ENCODE measurements at regions not wholly inside any gene's neighbourhood (a gene's known extent, or its start where the extent isn't known, plus 50 kb on each side); places are given as distances from the start of the nearest gene placed in this dataset.
"Not testable (repeated sequence)": the region's sequence is repeated elsewhere in the genome, so short reads cannot be mapped to it uniquely, and the experiment has no call there.

GRCh38 chr6:60416118-60416517 lies 1869.9 kb downstream of the KHDRBS2 start:
- not testable (repeated sequence) for DNase-seq (ENCODE audit: low spot score in 2 of 2); H3K4me3 Mint-ChIP-seq; ATAC-seq; H3K4me1 Mint-ChIP-seq; H3K36me3 Mint-ChIP-seq; H3K27ac Mint-ChIP-seq; H3K9me3 Mint-ChIP-seq

DNA sequence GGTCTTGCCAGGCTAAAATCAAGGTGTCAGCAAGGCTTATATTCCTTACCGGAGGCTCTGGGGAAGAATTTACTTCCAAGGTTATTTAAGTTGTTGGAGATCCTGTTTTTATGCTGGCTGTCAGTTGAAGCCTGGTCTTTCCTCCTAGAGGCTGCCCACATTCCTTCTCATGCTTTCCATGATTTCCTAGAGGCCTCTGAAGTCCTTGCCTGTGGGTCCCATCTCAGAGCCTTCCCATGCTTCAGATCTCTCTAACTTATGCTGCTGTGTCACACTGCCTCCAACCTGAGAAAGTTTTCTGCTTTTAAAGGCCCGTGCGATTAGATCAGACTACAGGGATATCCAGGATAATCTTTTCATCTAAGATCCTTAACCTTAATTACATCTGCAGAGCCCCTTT lies 1877.3 kb downstream of the KHDRBS2 start:
- ATAC-seq; H3K4me3 Mint-ChIP-seq; DNase-seq (ENCODE audit: low spot score in 2 of 2); H3K4me1 Mint-ChIP-seq; H3K9me3 Mint-ChIP-seq; H3K27ac Mint-ChIP-seq; H3K36me3 Mint-ChIP-seq: not testable (repeated sequence)

- not testable (repeated sequence) for H3K36me3 Mint-ChIP-seq; ATAC-seq; H3K27ac Mint-ChIP-seq; H3K9me3 Mint-ChIP-seq; DNase-seq (ENCODE audit: low spot score in 2 of 2); H3K4me1 Mint-ChIP-seq; H3K4me3 Mint-ChIP-seq
Observed at GRCh38 chr6:60403268-60403667, 1882.8 kb downstream of the KHDRBS2 start.

DNA sequence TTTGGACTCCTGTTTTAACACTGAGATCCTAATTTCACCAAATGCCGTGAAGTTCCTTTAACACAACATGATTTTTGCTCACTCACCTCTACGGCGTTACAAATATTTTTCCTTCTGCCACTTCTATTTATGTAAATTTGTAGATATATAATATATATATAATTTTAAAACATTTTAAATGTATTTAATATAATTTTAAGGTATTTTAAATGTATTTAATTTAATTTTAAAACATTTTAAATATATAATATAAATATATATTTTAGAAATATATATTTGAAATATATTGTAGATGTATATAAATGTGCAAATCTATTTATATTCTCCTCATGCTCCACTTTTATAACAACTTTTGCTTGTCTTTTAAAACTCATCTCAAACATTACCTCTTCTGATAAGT lies 1883.5 kb downstream of the KHDRBS2 start:
- not testable (repeated sequence) for ATAC-seq; H3K27ac Mint-ChIP-seq; H3K4me1 Mint-ChIP-seq; H3K9me3 Mint-ChIP-seq; DNase-seq (ENCODE audit: low spot score in 2 of 2); H3K36me3 Mint-ChIP-seq; H3K4me3 Mint-ChIP-seq

- not testable (repeated sequence) for H3K27ac Mint-ChIP-seq
Observed at GRCh38 chr6:60395261-60395660, 1890.8 kb downstream of the KHDRBS2 start.

GRCh38 chr6:60392969-60393368 lies 1893.1 kb downstream of the KHDRBS2 start:
- H3K4me3 Mint-ChIP-seq; DNase-seq (ENCODE audit: low spot score in 2 of 2); H3K27ac Mint-ChIP-seq; H3K36me3 Mint-ChIP-seq; ATAC-seq; H3K9me3 Mint-ChIP-seq; H3K4me1 Mint-ChIP-seq: not testable (repeated sequence)

More at GRCh38 chr6:60395261-60395660, 1890.8 kb downstream of the KHDRBS2 start:
- ATAC-seq; DNase-seq (ENCODE audit: low spot score in 2 of 2); H3K4me1 Mint-ChIP-seq; H3K9me3 Mint-ChIP-seq; H3K4me3 Mint-ChIP-seq; H3K36me3 Mint-ChIP-seq: not testable (repeated sequence)

GRCh38 chr6:60389094-60389493 lies 1896.9 kb downstream of the KHDRBS2 start:
- H3K27ac Mint-ChIP-seq; H3K4me3 Mint-ChIP-seq; ATAC-seq; H3K4me1 Mint-ChIP-seq; DNase-seq (ENCODE audit: low spot score in 2 of 2); H3K36me3 Mint-ChIP-seq: not testable (repeated sequence)
- peaks cover 13% of the 10 kb centered on the region for H3K9me3 Mint-ChIP-seq

DNA sequence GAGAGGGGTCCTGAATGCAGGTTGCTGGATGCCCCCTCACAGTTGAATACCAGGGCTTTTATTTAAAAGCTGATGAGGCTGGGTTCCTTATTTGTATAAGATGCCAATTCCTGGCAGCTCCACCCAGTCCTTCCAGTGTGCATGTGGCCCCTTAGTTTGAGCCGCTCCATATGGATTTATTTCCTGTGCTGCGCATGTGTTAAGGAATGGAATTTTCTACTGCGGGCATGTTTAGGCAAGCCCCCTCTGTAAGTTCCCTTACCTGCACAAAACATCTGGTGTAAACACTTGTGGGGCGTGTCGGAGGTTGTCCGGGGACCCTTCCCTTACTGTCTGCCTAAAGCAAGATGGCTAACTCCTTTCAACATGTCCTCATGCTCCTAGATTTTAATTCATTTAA lies 1901.4 kb downstream of the KHDRBS2 start:
- not testable (repeated sequence) for H3K4me1 Mint-ChIP-seq; H3K36me3 Mint-ChIP-seq; ATAC-seq; DNase-seq (ENCODE audit: low spot score in 2 of 2); H3K27ac Mint-ChIP-seq; H3K4me3 Mint-ChIP-seq
- peaks cover 12% of the 10 kb centered on the region for H3K9me3 Mint-ChIP-seq

DNA sequence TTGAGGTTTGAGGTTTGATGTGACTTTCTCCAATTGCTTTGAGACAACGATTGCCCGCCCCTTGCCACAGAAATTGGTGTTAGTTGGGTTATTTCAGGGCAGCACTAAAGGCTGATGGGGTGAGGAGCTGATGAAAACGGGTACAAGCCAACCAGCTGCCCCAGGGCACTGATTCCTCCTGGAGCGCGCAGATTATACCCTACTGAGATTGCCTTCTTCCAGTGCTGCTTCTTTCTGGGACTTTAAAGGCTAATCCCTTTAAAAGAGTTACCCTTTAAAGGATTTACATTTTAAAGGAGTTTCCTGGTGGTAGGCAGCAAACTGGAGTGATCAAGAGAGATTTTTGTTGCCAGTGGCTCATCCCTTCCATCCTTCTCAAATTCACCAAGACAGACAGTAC lies 1903.3 kb downstream of the KHDRBS2 start:
- H3K4me1 Mint-ChIP-seq; H3K4me3 Mint-ChIP-seq; H3K36me3 Mint-ChIP-seq; ATAC-seq; H3K27ac Mint-ChIP-seq; DNase-seq (ENCODE audit: low spot score in 2 of 2): not testable (repeated sequence)
- H3K9me3 Mint-ChIP-seq, result peaks cover 14% of the 10 kb centered on the region

GRCh38 chr6:60374078-60374477 lies 1911.9 kb downstream of the KHDRBS2 start:
- H3K4me1 Mint-ChIP-seq; DNase-seq (ENCODE audit: low spot score in 2 of 2); ATAC-seq; H3K36me3 Mint-ChIP-seq; H3K27ac Mint-ChIP-seq; H3K4me3 Mint-ChIP-seq: not testable (repeated sequence)
- H3K9me3 Mint-ChIP-seq, result peaks cover 17% of the 10 kb centered on the region

DNA sequence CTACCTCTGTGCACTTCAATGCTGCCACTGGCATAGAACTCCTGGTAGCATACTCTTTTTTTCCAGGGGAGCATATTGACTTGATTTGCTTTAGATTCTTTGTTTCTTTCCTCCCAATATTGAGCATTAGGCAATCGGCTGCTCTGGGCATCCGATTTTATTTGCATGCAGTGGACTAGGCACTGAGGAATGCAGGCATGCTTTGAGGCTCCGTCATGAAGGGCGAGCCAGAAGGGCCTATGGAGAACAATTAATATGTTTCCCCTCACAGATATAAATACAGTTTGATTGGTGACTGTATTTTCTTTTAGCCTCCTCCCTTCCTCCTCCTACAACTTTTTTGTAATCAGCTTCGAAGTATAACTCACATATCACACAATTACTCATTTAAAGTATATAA lies 1918.2 kb downstream of the KHDRBS2 start:
- not testable (repeated sequence) for ATAC-seq; H3K4me1 Mint-ChIP-seq; H3K4me3 Mint-ChIP-seq; H3K27ac Mint-ChIP-seq; DNase-seq (ENCODE audit: low spot score in 2 of 2); H3K36me3 Mint-ChIP-seq
- H3K9me3 Mint-ChIP-seq, result peaks cover 12% of the 10 kb centered on the region

DNA sequence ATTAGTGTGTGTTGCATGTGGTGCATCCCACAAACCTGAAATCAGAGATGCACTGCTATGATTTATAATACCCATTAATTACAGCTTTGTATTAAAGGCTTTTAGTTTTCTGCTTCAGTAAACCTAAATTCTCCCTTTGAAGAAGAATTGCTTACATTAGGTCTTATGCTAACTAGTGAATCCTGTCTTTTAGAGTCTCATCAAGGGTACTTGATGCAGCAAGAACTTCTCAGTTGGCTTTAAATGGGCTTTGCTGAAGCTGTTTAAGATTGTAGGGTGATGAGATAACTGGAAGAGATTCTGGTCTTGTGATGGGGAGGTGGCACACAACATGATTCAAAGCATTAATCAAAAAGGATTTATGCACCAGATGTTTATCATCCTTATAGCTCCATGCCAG lies 1920.1 kb downstream of the KHDRBS2 start:
- H3K4me3 Mint-ChIP-seq; H3K27ac Mint-ChIP-seq; H3K4me1 Mint-ChIP-seq; H3K36me3 Mint-ChIP-seq; DNase-seq (ENCODE audit: low spot score in 2 of 2); ATAC-seq; H3K9me3 Mint-ChIP-seq: not testable (repeated sequence)

GRCh38 chr6:60342411-60343008 lies 1943.5 kb downstream of the KHDRBS2 start:
- H3K4me3 Mint-ChIP-seq; ATAC-seq; H3K27ac Mint-ChIP-seq; H3K4me1 Mint-ChIP-seq; H3K36me3 Mint-ChIP-seq; H3K9me3 Mint-ChIP-seq; DNase-seq (ENCODE audit: low spot score in 2 of 2): not testable (repeated sequence)

DNA sequence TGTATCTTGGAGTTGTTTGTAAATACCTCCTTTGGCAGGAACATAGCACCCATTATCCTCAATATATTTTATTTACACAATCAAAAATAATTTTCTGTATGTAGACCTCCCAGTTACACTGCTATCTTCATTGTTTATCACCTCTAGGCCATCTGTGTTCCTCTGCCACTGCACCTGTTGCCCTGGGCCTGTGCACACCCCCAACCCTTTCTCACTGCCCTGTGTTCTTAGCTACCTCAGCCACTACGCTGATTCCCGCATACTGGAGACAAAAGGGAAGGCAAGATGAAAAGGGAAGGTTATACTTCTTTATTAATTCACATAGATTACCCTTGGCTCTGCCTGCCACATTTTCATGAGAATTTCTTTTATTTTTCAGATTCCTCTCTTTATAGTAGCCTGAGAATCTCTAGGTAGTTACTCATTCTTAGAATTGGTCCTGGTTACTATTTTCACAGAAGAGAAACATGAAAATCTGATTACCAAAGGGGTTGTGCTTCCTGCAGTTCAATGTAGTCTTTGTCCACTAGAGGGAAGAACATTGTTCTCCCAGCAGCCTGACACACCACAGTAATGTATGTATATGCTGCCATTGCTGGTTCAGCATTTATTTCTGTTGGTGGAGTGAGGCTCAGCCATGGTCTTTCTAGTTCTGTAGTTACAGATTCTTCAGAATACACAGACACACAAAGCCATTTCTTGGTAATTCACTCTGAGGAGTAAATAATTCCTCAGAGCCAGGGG lies 1947.5 kb downstream of the KHDRBS2 start:
- ATAC-seq, result not testable (repeated sequence)

DNA sequence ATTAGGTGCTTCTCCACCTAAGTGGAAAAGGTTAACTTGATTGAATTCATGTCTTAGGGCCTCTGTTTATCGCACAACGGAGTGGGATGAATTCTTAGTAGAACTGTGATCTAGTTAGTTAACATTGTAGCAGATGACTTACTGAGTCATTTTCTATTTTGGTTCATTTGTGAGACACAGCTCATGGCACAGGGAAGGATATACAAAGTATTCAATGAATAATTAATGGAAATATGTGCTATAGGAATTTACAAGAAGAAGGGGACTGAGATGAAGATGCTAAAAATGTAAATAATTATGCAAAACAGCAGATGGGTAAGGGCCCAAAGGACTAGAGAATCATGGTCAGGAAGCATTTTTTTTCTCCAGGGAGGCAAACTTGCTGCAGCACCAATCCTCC lies 1950.9 kb downstream of the KHDRBS2 start:
- not testable (repeated sequence) for H3K4me1 Mint-ChIP-seq; H3K36me3 Mint-ChIP-seq; DNase-seq (ENCODE audit: low spot score in 2 of 2); ATAC-seq; H3K4me3 Mint-ChIP-seq; H3K27ac Mint-ChIP-seq
- H3K9me3 Mint-ChIP-seq, result peaks cover 11% of the 10 kb centered on the region

More for the DNA sequence above, 1947.5 kb downstream of the KHDRBS2 start:
- H3K4me3 Mint-ChIP-seq; H3K27ac Mint-ChIP-seq; H3K4me1 Mint-ChIP-seq; DNase-seq (ENCODE audit: low spot score in 2 of 2); H3K36me3 Mint-ChIP-seq: not testable (repeated sequence)
- H3K9me3 Mint-ChIP-seq, result peaks cover 11% of the 10 kb centered on the region

DNA sequence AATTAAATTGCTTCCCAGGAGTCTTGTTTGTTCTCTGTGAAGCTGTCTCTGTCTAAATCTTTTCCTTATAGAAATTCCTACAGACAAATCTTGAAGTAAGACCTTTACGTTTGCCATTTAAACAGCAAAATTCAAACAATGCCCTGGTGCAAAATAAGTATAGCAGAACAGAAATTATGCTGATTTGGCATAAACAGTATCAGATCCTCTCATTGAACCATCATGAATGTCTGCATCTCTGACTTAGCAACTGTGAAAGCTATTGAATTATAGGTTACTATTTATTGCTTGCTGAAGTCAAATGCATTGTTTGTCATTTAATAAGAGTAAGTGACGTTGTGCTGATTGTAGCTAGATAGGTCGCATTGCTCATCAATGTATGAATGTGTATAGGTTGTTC lies 1952.3 kb downstream of the KHDRBS2 start:
- not testable (repeated sequence) for H3K27ac Mint-ChIP-seq; H3K36me3 Mint-ChIP-seq; H3K4me3 Mint-ChIP-seq; H3K9me3 Mint-ChIP-seq; ATAC-seq; H3K4me1 Mint-ChIP-seq; DNase-seq (ENCODE audit: low spot score in 2 of 2)
